ENCODE measurements at regions not wholly inside any gene's neighbourhood (a gene's known extent, or its start where the extent isn't known, plus 50 kb on each side); places are given as distances from the start of the nearest gene placed in this dataset.
A peak's percentile ranks its signal among the peaks of the same experiment; 100 is the strongest.

GRCh38 chr19:31119951-31120690, 229.1 kb downstream of the TSHZ3 start:
- WGBS, 2 donors = 86 to 91% methylated on average over 5 of the region's 5 CpGs
- intact Hi-C loops (cut with DNase I) = no loop called here
- Histone ChIP-seq H3K27me3 (peaks cover 0 to 6% (median 0%) of the 10 kb centered on the region in 7 donors), H3K4me1 (peaks cover 0 to 17% (median 0%) of the 10 kb centered on the region in 9 donors), H3K36me3 (no peaks in the 10 kb centered on the region), H3K27ac (no peak overlapping the region), H3K9me3 (no peaks in the 10 kb centered on the region), H3K4me3 (no peak overlapping the region)
- ATAC-seq (no peak), DNase-seq (no peak)
- TF ChIP-seq CTCF (IDR thresholded peaks at IDR 0.05) = no peak

- no peak overlapping the region for H3K27ac ChIP-seq
- DNase-seq = no peak
- peak in 2 of 8 donors; percentile 28 to 35 for ATAC-seq
- H3K4me3 ChIP-seq = no peak overlapping the region
- 13 to 21% methylated on average over 4 of the region's 4 CpGs for WGBS, 2 donors
- H3K27me3 ChIP-seq = peaks cover 0 to 14% (median 4%) of the 10 kb centered on the region in 7 donors
- TF ChIP-seq CTCF (IDR thresholded peaks at IDR 0.05) = no peak
- no peaks in the 10 kb centered on the region for H3K36me3 ChIP-seq
- peaks cover 0 to 17% (median 0%) of the 10 kb centered on the region in 9 donors for H3K4me1 ChIP-seq
- intact Hi-C loops (cut with DNase I) = no loop called here
- H3K9me3 ChIP-seq = no peaks in the 10 kb centered on the region
These were observed 230.2 kb downstream of the TSHZ3 start for GRCh38 chr19:31118986-31119385.

- Histone ChIP-seq H3K27me3 (peaks cover 0 to 18% (median 5%) of the 10 kb centered on the region in 7 donors), H3K4me3 (no peak overlapping the region), H3K36me3 (no peaks in the 10 kb centered on the region), H3K27ac (no peak overlapping the region), H3K9me3 (no peaks in the 10 kb centered on the region), H3K4me1 (peaks cover 0 to 17% (median 0%) of the 10 kb centered on the region in 9 donors)
- no peak for TF ChIP-seq CTCF (IDR thresholded peaks at IDR 0.05)
- intact Hi-C loops (cut with DNase I) = no loop called here
- ATAC-seq (peak in 4 of 8 donors; percentile 34 to 72 (median 47)), DNase-seq (no peak)
- 18 to 36% methylated on average over 14 to 15 of the region's 15 CpGs for WGBS, 2 donors
These were observed 230.8 kb downstream of the TSHZ3 start for GRCh38 chr19:31118287-31118955.

GRCh38 chr19:31114585-31114984, 234.7 kb downstream of the TSHZ3 start:
- H3K36me3 ChIP-seq = no peaks in the 10 kb centered on the region
- no peak overlapping the region for H3K4me3 ChIP-seq
- H3K27me3 ChIP-seq = peaks cover 0 to 41% (median 12%) of the 10 kb centered on the region in 7 donors
- no peak overlapping the region for H3K27ac ChIP-seq
- no peaks in the 10 kb centered on the region for H3K9me3 ChIP-seq
- DNase-seq (no peak), ATAC-seq (no peak)
- intact Hi-C loops (cut with DNase I) = no loop called here
- peaks cover 0 to 17% (median 0%) of the 10 kb centered on the region in 9 donors for H3K4me1 ChIP-seq
- TF ChIP-seq CTCF (IDR thresholded peaks at IDR 0.05) = no peak
